NCI-H1694 (cell line): ENCODE measurements at regions not wholly inside any gene's neighbourhood (a gene's known extent, or its start where the extent isn't known, plus 50 kb on each side); places are given as distances from the start of the nearest gene placed in this dataset.
A peak's percentile ranks its signal among the peaks of the same experiment; 100 is the strongest.
"Not testable (repeated sequence)": the region's sequence is repeated elsewhere in the genome, so short reads cannot be mapped to it uniquely, and the experiment has no call there.

Experiments
- DNase-seq: peaks from one replicate; lab custom pipeline; 2025; lab: John Stamatoyannopoulos, UW

GRCh38 chr7:65621580-65622201 is 248.0 kb downstream of the ZNF92 start:
- peak; percentile 1 for DNase-seq

- DNase-seq = not testable (repeated sequence)
Measured at GRCh38 chr7:65631236-65631635, 241.6 kb upstream of the VKORC1L1 start.

GRCh38 chr7:65633587-65634404 is 239.1 kb upstream of the VKORC1L1 start:
- DNase-seq = not testable (repeated sequence)

GRCh38 chr7:65638918-65639317 is 234.0 kb upstream of the VKORC1L1 start:
- not testable (repeated sequence) for DNase-seq

- DNase-seq = not testable (repeated sequence)
Measured at GRCh38 chr7:65639717-65640116, 233.2 kb upstream of the VKORC1L1 start.

GRCh38 chr7:65643498-65643897 is 229.4 kb upstream of the VKORC1L1 start:
- not testable (repeated sequence) for DNase-seq

- DNase-seq = not testable (repeated sequence)
Measured at GRCh38 chr7:65647153-65647964, 225.5 kb upstream of the VKORC1L1 start.

GRCh38 chr7:65651174-65651573 is 221.7 kb upstream of the VKORC1L1 start:
- not testable (repeated sequence) for DNase-seq

- not testable (repeated sequence) for DNase-seq
Measured at GRCh38 chr7:65651826-65652592, 220.9 kb upstream of the VKORC1L1 start.

GRCh38 chr7:65652669-65653068 is 220.2 kb upstream of the VKORC1L1 start:
- not testable (repeated sequence) for DNase-seq

GRCh38 chr7:65656494-65657188 is 216.2 kb upstream of the VKORC1L1 start:
- not testable (repeated sequence) for DNase-seq

- not testable (repeated sequence) for DNase-seq
Measured at GRCh38 chr7:65683362-65683761, 189.5 kb upstream of the VKORC1L1 start.

GRCh38 chr7:65699026-65699714 is 173.7 kb upstream of the VKORC1L1 start:
- not testable (repeated sequence) for DNase-seq

- not testable (repeated sequence) for DNase-seq
Measured at GRCh38 chr7:65699715-65700356, 173.0 kb upstream of the VKORC1L1 start.

- DNase-seq = not testable (repeated sequence)
Measured at GRCh38 chr7:65719123-65719798, 153.6 kb upstream of the VKORC1L1 start.

GRCh38 chr7:65722361-65722792 is 150.5 kb upstream of the VKORC1L1 start:
- DNase-seq = peak; percentile 13

GRCh38 chr7:65727182-65727581 is 145.7 kb upstream of the VKORC1L1 start:
- DNase-seq = not testable (repeated sequence)

- no peak for DNase-seq
Measured at GRCh38 chr7:65731129-65731528, 141.7 kb upstream of the VKORC1L1 start.

- DNase-seq = no peak
Measured at GRCh38 chr7:65731562-65732035, 141.3 kb upstream of the VKORC1L1 start.
